ENCODE measurements at regions not wholly inside any gene's neighbourhood (a gene's known extent, or its start where the extent isn't known, plus 50 kb on each side); places are given as distances from the start of the nearest gene placed in this dataset.
"Not testable (repeated sequence)": the region's sequence is repeated elsewhere in the genome, so short reads cannot be mapped to it uniquely, and the experiment has no call there.

- CTCF ChIA-PET: no interaction called here
- no peaks in the 10 kb centered on the region for H3F3A ChIP-seq (ENCODE audit: insufficient read depth, low read depth)
- no peak overlapping the region for H2AFZ ChIP-seq
- no peaks in the 10 kb centered on the region for H3K79me2 ChIP-seq (ENCODE audit: low read depth)
- no peaks in the 10 kb centered on the region; the same call in 1 of the 2 replicates for H3K9me3 ChIP-seq (ENCODE audit: insufficient read depth, low read depth)
- POLR2A ChIA-PET (ENCODE audit: unreplicated experiment): no interaction called here
- no peak for TF ChIP-seq EZH2 (IDR thresholded peaks at IDR 0.05; ENCODE audit: low read depth)
- TF ChIP-seq, protein P1, sequence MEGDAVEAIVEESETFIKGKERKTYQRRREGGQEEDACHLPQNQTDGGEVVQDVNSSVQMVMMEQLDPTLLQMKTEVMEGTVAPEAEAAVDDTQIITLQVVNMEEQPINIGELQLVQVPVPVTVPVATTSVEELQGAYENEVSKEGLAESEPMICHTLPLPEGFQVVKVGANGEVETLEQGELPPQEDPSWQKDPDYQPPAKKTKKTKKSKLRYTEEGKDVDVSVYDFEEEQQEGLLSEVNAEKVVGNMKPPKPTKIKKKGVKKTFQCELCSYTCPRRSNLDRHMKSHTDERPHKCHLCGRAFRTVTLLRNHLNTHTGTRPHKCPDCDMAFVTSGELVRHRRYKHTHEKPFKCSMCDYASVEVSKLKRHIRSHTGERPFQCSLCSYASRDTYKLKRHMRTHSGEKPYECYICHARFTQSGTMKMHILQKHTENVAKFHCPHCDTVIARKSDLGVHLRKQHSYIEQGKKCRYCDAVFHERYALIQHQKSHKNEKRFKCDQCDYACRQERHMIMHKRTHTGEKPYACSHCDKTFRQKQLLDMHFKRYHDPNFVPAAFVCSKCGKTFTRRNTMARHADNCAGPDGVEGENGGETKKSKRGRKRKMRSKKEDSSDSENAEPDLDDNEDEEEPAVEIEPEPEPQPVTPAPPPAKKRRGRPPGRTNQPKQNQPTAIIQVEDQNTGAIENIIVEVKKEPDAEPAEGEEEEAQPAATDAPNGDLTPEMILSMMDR (conservative IDR thresholded peaks at IDR 0.05): no peak
- DNase-seq: no peak
- H3K4me1 ChIP-seq (replicated peaks; ENCODE audit: insufficient read depth): no peaks in the 10 kb centered on the region
- H3K27ac ChIP-seq: no peak overlapping the region
- no peaks in the 10 kb centered on the region for H4K20me1 ChIP-seq (ENCODE audit: insufficient read depth)
- BruUV-seq (replicated peaks): no TSS peak
- no peaks in the 10 kb centered on the region for H3K9me2 ChIP-seq (ENCODE audit: insufficient read depth)
- no peak overlapping the region for H3K4me2 ChIP-seq
- no peaks in the 10 kb centered on the region for H3K27me3 ChIP-seq (ENCODE audit: insufficient read depth, low read depth)
- intact Hi-C loops (cut with micrococcal nuclease; ENCODE audit: unreplicated experiment): no loop called here
- no peaks in the 10 kb centered on the region for H3K36me3 ChIP-seq (ENCODE audit: low read depth)
- H3K4me3 ChIP-seq: no peak overlapping the region
These were observed 481.0 kb upstream of the SOX9 start for GRCh38 chr17:71639865-71640264.

DNA sequence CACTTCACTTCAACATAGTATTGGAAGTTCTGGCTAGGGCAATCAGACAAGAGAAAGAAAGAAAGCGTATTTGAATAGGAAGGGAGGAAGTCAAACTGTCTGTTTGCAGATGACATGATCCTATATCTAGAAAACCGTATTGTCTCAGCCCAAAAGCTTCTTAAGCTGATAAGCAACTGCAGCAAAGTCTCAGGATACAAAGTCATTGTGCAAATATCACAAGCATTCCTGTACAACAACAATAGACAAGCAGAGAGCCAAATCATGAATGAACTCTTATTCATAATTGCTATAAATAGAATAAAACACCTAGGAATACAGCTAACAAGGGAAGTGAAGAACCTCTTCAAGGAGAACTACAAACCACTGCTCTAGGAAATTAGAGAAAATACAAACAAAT lies 473.9 kb upstream of the SOX9 start:
- CTCF ChIA-PET: not testable (repeated sequence)

GRCh38 chr17:71648342-71648741 lies 472.5 kb upstream of the SOX9 start:
- H3K36me3 ChIP-seq (ENCODE audit: low read depth); H3K4me2 ChIP-seq; H3K4me1 ChIP-seq (replicated peaks; ENCODE audit: insufficient read depth); H3K27ac ChIP-seq; DNase-seq; H4K20me1 ChIP-seq (ENCODE audit: insufficient read depth); H3K4me3 ChIP-seq; H3K79me2 ChIP-seq (ENCODE audit: low read depth); intact Hi-C loops (cut with micrococcal nuclease; ENCODE audit: unreplicated experiment); H3K9me2 ChIP-seq (ENCODE audit: insufficient read depth); BruUV-seq (replicated peaks); H3K27me3 ChIP-seq (ENCODE audit: insufficient read depth, low read depth); H2AFZ ChIP-seq; POLR2A ChIA-PET (ENCODE audit: unreplicated experiment); H3F3A ChIP-seq (ENCODE audit: insufficient read depth, low read depth); CTCF ChIA-PET: not testable (repeated sequence)
- 0 out of 2 replicates have a peak, but pooled peaks cover 12% of the 10 kb centered on the region for H3K9me3 ChIP-seq (ENCODE audit: insufficient read depth, low read depth)

More for the DNA sequence above, 473.9 kb upstream of the SOX9 start:
- H2AFZ ChIP-seq; intact Hi-C loops (cut with micrococcal nuclease; ENCODE audit: unreplicated experiment); H3K9me2 ChIP-seq (ENCODE audit: insufficient read depth); H3K4me1 ChIP-seq (replicated peaks; ENCODE audit: insufficient read depth); H3K4me2 ChIP-seq; DNase-seq; H3K4me3 ChIP-seq; H3K27me3 ChIP-seq (ENCODE audit: insufficient read depth, low read depth); H3F3A ChIP-seq (ENCODE audit: insufficient read depth, low read depth); H3K27ac ChIP-seq; H3K79me2 ChIP-seq (ENCODE audit: low read depth); BruUV-seq (replicated peaks); H3K36me3 ChIP-seq (ENCODE audit: low read depth); H4K20me1 ChIP-seq (ENCODE audit: insufficient read depth): not testable (repeated sequence)
- POLR2A ChIA-PET (ENCODE audit: unreplicated experiment): interaction anchor here (0.7 kb wide), 1 partner anchor 516 kb away, joined by 3 read pairs; no protein-coding TSS in a partner anchor
- H3K9me3 ChIP-seq (ENCODE audit: insufficient read depth, low read depth): 0 out of 2 replicates have a peak, but pooled peaks cover 12% of the 10 kb centered on the region

DNA sequence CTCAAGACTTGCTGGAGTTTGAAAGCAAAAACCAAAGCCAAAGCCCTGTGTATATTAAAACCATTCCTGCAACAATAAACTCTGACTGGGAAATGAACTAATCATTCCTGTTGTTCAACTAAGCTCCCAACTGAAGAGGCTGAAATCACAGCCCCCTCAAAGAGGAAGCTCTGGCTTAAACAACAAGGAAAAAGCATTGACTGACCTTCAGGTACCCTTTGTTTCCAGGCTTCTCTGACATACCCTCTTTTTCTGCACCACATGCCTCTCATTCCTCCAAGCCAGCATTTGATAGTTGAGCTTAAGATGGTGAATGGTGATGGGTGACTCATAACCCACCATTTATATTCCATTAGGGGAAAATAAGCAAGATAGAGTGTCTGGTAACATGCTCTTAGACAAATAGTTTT lies 470.9 kb upstream of the SOX9 start:
- no peak overlapping the region for H3K4me2 ChIP-seq
- no peaks in the 10 kb centered on the region for H3F3A ChIP-seq (ENCODE audit: insufficient read depth, low read depth)
- intact Hi-C loops (cut with micrococcal nuclease; ENCODE audit: unreplicated experiment): no loop called here
- POLR2A ChIA-PET (ENCODE audit: unreplicated experiment): no interaction called here
- H3K27ac ChIP-seq: no peak overlapping the region
- no peaks in the 10 kb centered on the region for H3K27me3 ChIP-seq (ENCODE audit: insufficient read depth, low read depth)
- no peak for DNase-seq
- no peaks in the 10 kb centered on the region for H4K20me1 ChIP-seq (ENCODE audit: insufficient read depth)
- no peak overlapping the region for H2AFZ ChIP-seq
- H3K79me2 ChIP-seq (ENCODE audit: low read depth): no peaks in the 10 kb centered on the region
- BruUV-seq (replicated peaks): no TSS peak
- H3K9me2 ChIP-seq (ENCODE audit: insufficient read depth): no peaks in the 10 kb centered on the region
- TF ChIP-seq, protein P1 (conservative IDR thresholded peaks at IDR 0.05): no peak
- TF ChIP-seq EZH2 (IDR thresholded peaks at IDR 0.05; ENCODE audit: low read depth): no peak
- no peak overlapping the region for H3K4me3 ChIP-seq
- 0 out of 2 replicates have a peak, but pooled peaks cover 12% of the 10 kb centered on the region for H3K9me3 ChIP-seq (ENCODE audit: insufficient read depth, low read depth)
- CTCF ChIA-PET: no interaction called here
- no peaks in the 10 kb centered on the region for H3K4me1 ChIP-seq (replicated peaks; ENCODE audit: insufficient read depth)
- no peaks in the 10 kb centered on the region for H3K36me3 ChIP-seq (ENCODE audit: low read depth)

Measured in PC-9 (cell line).